ENCODE measurements at regions not wholly inside any gene's neighbourhood (a gene's known extent, or its start where the extent isn't known, plus 50 kb on each side); places are given as distances from the start of the nearest gene placed in this dataset.

GRCh38 chr2:117646099-117646498, 168.4 kb upstream of the DDX18 start:
- no peak for TF ChIP-seq MYC (IDR thresholded peaks at IDR 0.05; ENCODE audit: low read depth, low read length)
- TF ChIP-seq MAX (IDR thresholded peaks at IDR 0.05; ENCODE audit: insufficient read depth, insufficient read length), result no peak
- TF ChIP-seq JUN (IDR thresholded peaks at IDR 0.05; ENCODE audit: borderline replicate concordance, insufficient read depth, insufficient read length, low read depth), result no peak
- TF ChIP-seq CTCF (IDR thresholded peaks at IDR 0.05; ENCODE audit: extremely low read depth in 1 of 2, insufficient read depth in 1 of 2, low read depth in 1 of 2, low read length in 2 of 2), result no peak
- no peak for TF ChIP-seq POLR2A (IDR thresholded peaks at IDR 0.05; ENCODE audit: low read depth, low read length)
- TF ChIP-seq FOS (IDR thresholded peaks at IDR 0.05; ENCODE audit: borderline replicate concordance, insufficient read depth, low read length), result no peak
- no peak for TF ChIP-seq GATA2 (IDR thresholded peaks at IDR 0.05; ENCODE audit: insufficient read depth, insufficient read length, low read depth, low read length)
- FAIRE-seq, result no peak

More at GRCh38 chr2:117646099-117646498, 168.4 kb upstream of the DDX18 start:
- Histone ChIP-seq H3K27me3 (ENCODE audit: control insufficient read depth in 2 of 2, insufficient read depth in 2 of 2, low read length in 2 of 2) (no peaks in the 10 kb centered on the region), H3K9ac (replicated peaks; ENCODE audit: extremely low read depth, insufficient read depth, low read length) (no peak overlapping the region), H3K79me2 (ENCODE audit: control insufficient read depth, insufficient read depth, low read length) (no peaks in the 10 kb centered on the region), H3K27ac (ENCODE audit: insufficient read depth, low read depth, low read length) (no peak overlapping the region), H3K4me3 (replicated peaks in 1 of 3; ENCODE audit: insufficient read depth in 1 of 3, low read depth in 1 of 3, low read length in 3 of 3) (no peak overlapping the region), H3K9me1 (replicated peaks; ENCODE audit: control insufficient read depth, extremely low read depth, insufficient read depth, low read length) (no peaks in the 10 kb centered on the region), H3K9me3 (replicated peaks; ENCODE audit: control insufficient read depth, insufficient read depth, low read length) (peaks cover 5% of the 10 kb centered on the region), H3K4me2 (ENCODE audit: insufficient read depth, low read length) (no peak overlapping the region), H4K20me1 (replicated peaks; ENCODE audit: control insufficient read depth, extremely low read depth, insufficient read depth, low read length) (no peaks in the 10 kb centered on the region), H2AFZ (ENCODE audit: low read depth, low read length) (no peak overlapping the region), H3K4me1 (ENCODE audit: control insufficient read depth, extremely low read depth, insufficient read depth, low read length) (no peaks in the 10 kb centered on the region), H3K36me3 (ENCODE audit: control insufficient read depth in 2 of 2, extremely low read depth in 1 of 2, insufficient read depth in 2 of 2, low read length in 2 of 2) (no peaks in the 10 kb centered on the region)
- intact Hi-C loops (cut with micrococcal nuclease) (no loop called here), dilution Hi-C loops (cut with MboI; ENCODE audit: extremely low pct_ligation_motif_present, low sequenced_read_pairs) (no loop called here)
- CTCF ChIA-PET, result no interaction called here
- DNase-seq (ENCODE audit: low read depth, low spot score), result no peak
- BruUV-seq (replicated peaks), result no TSS peak
- POLR2A ChIA-PET, result no interaction called here
